ENCODE measurements at regions not wholly inside any gene's neighbourhood (a gene's known extent, or its start where the extent isn't known, plus 50 kb on each side); places are given as distances from the start of the nearest gene placed in this dataset.
"Not testable (repeated sequence)": the region's sequence is repeated elsewhere in the genome, so short reads cannot be mapped to it uniquely, and the experiment has no call there.

GRCh38 chr10:59454171-59454919 lies 92.0 kb upstream of the FAM13C start:
- no peak for DNase-seq

- DNase-seq = no peak
These were observed 86.3 kb upstream of the FAM13C start for GRCh38 chr10:59448616-59449015.

DNA sequence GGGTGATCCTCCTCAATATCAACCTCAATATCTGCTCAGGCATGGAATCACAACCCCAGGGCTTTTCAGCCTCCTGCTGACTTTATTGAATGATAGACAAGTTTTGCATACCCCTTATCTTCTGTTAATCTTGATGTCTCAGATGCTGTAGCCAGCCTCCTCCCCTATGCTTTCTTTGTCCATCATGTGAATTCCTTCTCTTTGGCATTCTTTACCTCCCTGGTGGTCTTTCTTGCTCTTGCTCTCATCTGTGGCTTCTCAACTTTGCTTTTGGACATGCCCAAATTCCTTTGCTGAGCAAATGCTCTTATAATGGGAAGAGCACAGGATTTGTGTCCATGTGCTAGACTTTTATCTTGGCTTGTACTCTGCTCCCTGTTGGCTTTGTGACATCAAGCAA lies 73.4 kb upstream of the FAM13C start:
- no peak for DNase-seq

DNA sequence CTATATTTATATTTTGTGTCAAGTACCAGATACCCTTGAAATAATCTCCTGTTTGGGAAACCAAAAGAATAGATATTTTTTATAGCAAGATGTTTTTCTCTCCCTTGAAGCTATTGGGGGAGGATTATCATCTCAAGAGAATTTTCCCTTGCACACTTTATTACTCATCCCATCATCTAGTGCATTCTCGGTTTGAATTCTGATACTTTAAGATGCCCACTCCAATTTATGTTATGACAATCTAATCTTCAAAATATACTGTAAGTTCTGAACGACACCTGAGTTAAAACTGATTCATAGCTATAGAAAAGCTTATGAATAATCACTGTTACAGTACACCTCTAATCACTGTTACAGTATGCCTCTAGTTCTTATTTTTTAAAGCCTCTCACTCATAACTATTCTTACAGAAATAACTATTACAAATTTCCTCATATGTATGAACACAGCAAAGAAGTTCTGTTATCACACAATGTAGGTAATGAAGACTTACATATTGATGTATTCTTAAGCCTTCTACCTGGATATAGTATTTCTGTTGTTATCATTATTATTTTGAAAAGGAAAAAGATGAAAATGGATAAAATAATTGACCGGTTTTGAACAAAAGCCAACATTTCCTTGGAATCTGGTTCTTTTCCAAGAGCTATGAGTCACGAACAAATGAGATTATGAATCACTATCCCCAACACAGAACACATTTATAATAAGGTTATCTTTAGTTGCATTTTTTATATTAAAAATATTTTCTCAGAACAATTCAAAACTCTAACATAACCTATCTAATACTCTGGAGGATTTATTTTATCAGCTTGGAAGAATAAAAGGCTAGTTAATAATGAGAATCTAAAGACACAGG lies 72.3 kb upstream of the FAM13C start:
- no peak for DNase-seq

GRCh38 chr10:59433720-59434428 lies 71.5 kb upstream of the FAM13C start:
- no peak for DNase-seq

GRCh38 chr10:59432207-59432900 lies 70.0 kb upstream of the FAM13C start:
- peak; percentile 18 for DNase-seq

- DNase-seq = not testable (repeated sequence)
These were observed 51.4 kb upstream of the FAM13C start for GRCh38 chr10:59413795-59414194.

Measured in NCI-H446 treated with DMSO at 0.1 percent for 48 hours (cell line).